A549 (cell line): ENCODE measurements at regions not wholly inside any gene's neighbourhood (a gene's known extent, or its start where the extent isn't known, plus 50 kb on each side); places are given as distances from the start of the nearest gene placed in this dataset.

ENCODE experiments used
- ATAC-seq, 2 experiments: fragments of 200-7000 bp in 1 of 2; fragments of >200 bp in 1 of 2; cut with Nextera tagmentation in 1 of 2; cut with Tn5 transposase in 1 of 2; 3 replicates each; pipeline versions ENCODE4 v1.8.0 to v1.9.1; 2018 to 2020; ENCODE audit warnings: mild to moderate bottlenecking in 1 of 2, moderate library complexity in 1 of 2
- CTCF ChIA-PET: fragments of 300-600 bp; sonication (Branson Sonifier 250); formaldehyde crosslinking; extraction: SDS; loops from one replicate; lab custom pipeline; 2021; ENCODE audit warnings: antibody characterized with exemption, inconsistent platforms; lab: Yijun Ruan, JAX
- POLR2A ChIA-PET: fragments of 350-600 bp; formaldehyde crosslinking; extraction: SDS; loops from one replicate; lab custom pipeline; 2021; ENCODE audit warnings: antibody characterized with exemption, inconsistent platforms; lab: Yijun Ruan, JAX
- DNase-seq, 2 experiments: peaks; one replicate each; pipeline versions ENCODE4 v3.0.0 to v3.0.0-alpha.2; 2011 to 2016; ENCODE audit warnings: low read depth in 1 of 2, low spot score in 1 of 2
- FAIRE-seq: peaks from 2 replicates; lab custom pipeline; 2011; peaks lifted over from hg19 to GRCh38; lab: Jason Lieb, UNC
- H3K27ac ChIP-seq, 2 experiments: fragments of >200 bp; sonication (Bioruptor Twin); formaldehyde crosslinking; 3 replicates each; pipeline ENCODE4 v1.5.1; 2016 to 2017
- H3K4me1 ChIP-seq: fragments of >200 bp; sonication (Bioruptor Twin); formaldehyde crosslinking; 3 replicates; pipeline ENCODE4 v1.6.1; 2016
- H3K4me2 ChIP-seq: fragments of >200 bp; sonication (Bioruptor Twin); formaldehyde crosslinking; 3 replicates; pipeline ENCODE4 v1.6.1; 2016
- H3K4me3 ChIP-seq: fragments of >200 bp; sonication (Bioruptor Twin); formaldehyde crosslinking; 3 replicates; pipeline ENCODE4 v1.5.1; 2016
- H3K9me3 ChIP-seq: fragments of >200 bp; sonication (Bioruptor Twin); formaldehyde crosslinking; 3 replicates; pipeline ENCODE4 v1.6.1; 2016
- CHD4 ChIP-seq: fragments of 200-600 bp; sonication (generic); IDR thresholded peaks from 2 replicates; pipeline ENCODE4 v1.6.1; 2016; ENCODE audit warnings: antibody characterized with exemption, mild to moderate bottlenecking, borderline replicate concordance
- EHMT2 ChIP-seq: fragments of 200-600 bp; sonication (generic); IDR thresholded peaks from 2 replicates; pipeline ENCODE4 v1.6.1; 2016; ENCODE audit warnings: antibody characterized with exemption, low read depth, mild to moderate bottlenecking, moderate library complexity
- HOXB13 ChIP-seq: fragments of 250-450 bp; sonication (Bioruptor Pico); IDR thresholded peaks from 2 replicates; pipeline ENCODE4 v1.5.0; 2020; ENCODE audit warnings: low read depth, mild to moderate bottlenecking, moderate library complexity
- JUNB ChIP-seq: fragments of >200 bp; sonication (Bioruptor Twin); formaldehyde crosslinking; IDR thresholded peaks from 2 replicates; pipeline ENCODE4 v1.6.1; 2016
- MAZ ChIP-seq: fragments of 150-350 bp; IDR thresholded peaks from 2 replicates; pipeline ENCODE4 v1.6.1; 2014; ENCODE audit warnings: antibody characterized with exemption, low read depth, low read length, borderline replicate concordance
- NFE2L2 ChIP-seq: fragments of 150-350 bp; conservative IDR thresholded peaks from 2 replicates; pipeline ENCODE4 v1.6.1; 2014; ENCODE audit warnings: low read length
- NPAS2 ChIP-seq: fragments of 250-450 bp; sonication (Bioruptor Pico); IDR thresholded peaks from 2 replicates; pipeline ENCODE4 v1.8.0; 2022; ENCODE audit warnings: mild to moderate bottlenecking, moderate library complexity, borderline replicate concordance
- NR3C1 ChIP-seq: fragments of >200 bp; sonication (Bioruptor Twin); formaldehyde crosslinking; IDR thresholded peaks from 3 replicates; pipeline ENCODE4 v1.6.1; 2017
- RAD21 ChIP-seq, 2 experiments: fragments of >200 bp in 1 of 2; sonication (Bioruptor Twin) in 1 of 2; formaldehyde crosslinking in 1 of 2; IDR thresholded peaks in 1 of 2; conservative IDR thresholded peaks in 1 of 2; 2 replicates in 1 of 2; 3 replicates in 1 of 2; pipeline ENCODE4 v1.6.1; 2012 to 2018; ENCODE audit warnings: inconsistent platforms in 1 of 2
- RARB ChIP-seq: fragments of 250-450 bp; sonication (Bioruptor Pico); IDR thresholded peaks from 2 replicates; pipeline ENCODE4 v1.8.0; 2021; ENCODE audit warnings: mild to moderate bottlenecking, moderate library complexity
- RFX5 ChIP-seq: fragments of 450-650 bp; IDR thresholded peaks from 2 replicates; pipeline ENCODE4 v1.7.1; 2014; ENCODE audit warnings: antibody characterized with exemption, mild to moderate bottlenecking, moderate library complexity
- TFCP2L1 ChIP-seq: fragments of 250-450 bp; sonication (Bioruptor Pico); IDR thresholded peaks from 2 replicates; pipeline ENCODE4 v1.5.0; 2021; ENCODE audit warnings: mild to moderate bottlenecking
- ZC3H11A ChIP-seq: fragments of 450-650 bp; IDR thresholded peaks from 2 replicates; pipeline ENCODE4 v1.6.1; 2014; ENCODE audit warnings: antibody characterized with exemption, mild to moderate bottlenecking
- ZFP36 ChIP-seq: fragments of 450-650 bp; IDR thresholded peaks from 2 replicates; pipeline ENCODE4 v1.6.1; 2014; ENCODE audit warnings: borderline replicate concordance; ENCODE audit not compliant: partially characterized antibody
- WGBS: methylation state at CpG from one replicate; pipeline ENCODE4 v1.1.6; 2017; ENCODE audit errors: missing lambda C conversion rate; 5-methylcytosine and 5-hydroxymethylcytosine counted together
- TF ChIP-seq, protein P1 (sequence below): fragments of 150-350 bp; IDR thresholded peaks from 2 replicates; pipeline ENCODE4 v1.6.1; 2014; ENCODE audit warnings: low read depth, mild to moderate bottlenecking, low read length
- TF ChIP-seq, protein P2 (sequence below): IDR thresholded peaks from 2 replicates; pipeline ENCODE4 v1.6.1; 2012
- TF ChIP-seq, protein P3 (sequence below): fragments of 250-450 bp; sonication (Bioruptor Pico); IDR thresholded peaks from 2 replicates; pipeline ENCODE4 v1.5.0; 2020; ENCODE audit warnings: low read depth, mild to moderate bottlenecking, moderate library complexity
- TF ChIP-seq, protein P4 (sequence below): fragments of >200 bp; sonication (Bioruptor Twin); formaldehyde crosslinking; IDR thresholded peaks from 3 replicates; pipeline ENCODE4 v1.6.1; 2016
- TF ChIP-seq, protein P5 (sequence below): fragments of >200 bp; sonication (Bioruptor Twin); formaldehyde crosslinking; IDR thresholded peaks from 3 replicates; pipeline ENCODE4 v1.5.1; 2016
- TF ChIP-seq, protein P6 (sequence below): fragments of 450-650 bp; IDR thresholded peaks from 2 replicates; pipeline ENCODE4 v1.6.1; 2014; ENCODE audit warnings: antibody characterized with exemption

DNA sequence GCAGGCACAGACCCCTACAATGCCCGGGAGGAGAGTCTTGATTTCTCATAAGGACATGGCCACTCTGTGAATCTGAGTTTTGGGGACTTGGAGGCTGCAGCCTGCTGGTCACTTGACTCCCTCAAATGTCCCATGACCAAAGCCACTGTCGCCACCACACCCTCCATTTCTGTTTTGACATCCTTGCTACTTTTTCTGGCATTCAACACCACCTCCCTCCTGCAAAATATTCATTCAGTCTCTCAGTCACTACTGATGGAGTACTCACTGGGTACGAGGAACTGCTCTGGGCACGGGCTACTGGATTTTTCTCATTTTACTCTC is 208.6 kb upstream of the HAAO start:
- DNase-seq = no peak
- WGBS = 85% methylated on average over 4 of the region's 4 CpGs
- Histone ChIP-seq H3K4me2 (no peak overlapping the region), H3K4me1 (peaks cover 24% of the 10 kb centered on the region), H3K9me3 (peaks cover under 1% of the 10 kb centered on the region; the same call in 1 of the 3 replicates), H3K27ac (no peak overlapping the region; a peak in 1 of 6 replicates), H3K4me3 (no peak overlapping the region)
- POLR2A ChIA-PET = no interaction called here
- FAIRE-seq = no peak
- CTCF ChIA-PET = interaction anchor here (0.6 to 4.0 kb wide), 5 partner anchors 12 to 579 kb away, joined by 3 to 12 read pairs (median 11); no protein-coding TSS in a partner anchor
- no peak for ATAC-seq
- no peak for TF ChIP-seq NR3C1
- no peak for TF ChIP-seq EHMT2
- no peak for TF ChIP-seq CHD4
- TF ChIP-seq, protein P1, sequence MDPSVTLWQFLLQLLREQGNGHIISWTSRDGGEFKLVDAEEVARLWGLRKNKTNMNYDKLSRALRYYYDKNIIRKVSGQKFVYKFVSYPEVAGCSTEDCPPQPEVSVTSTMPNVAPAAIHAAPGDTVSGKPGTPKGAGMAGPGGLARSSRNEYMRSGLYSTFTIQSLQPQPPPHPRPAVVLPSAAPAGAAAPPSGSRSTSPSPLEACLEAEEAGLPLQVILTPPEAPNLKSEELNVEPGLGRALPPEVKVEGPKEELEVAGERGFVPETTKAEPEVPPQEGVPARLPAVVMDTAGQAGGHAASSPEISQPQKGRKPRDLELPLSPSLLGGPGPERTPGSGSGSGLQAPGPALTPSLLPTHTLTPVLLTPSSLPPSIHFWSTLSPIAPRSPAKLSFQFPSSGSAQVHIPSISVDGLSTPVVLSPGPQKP = no peak
- TF ChIP-seq ZFP36 = no peak
- TF ChIP-seq, protein P2, sequence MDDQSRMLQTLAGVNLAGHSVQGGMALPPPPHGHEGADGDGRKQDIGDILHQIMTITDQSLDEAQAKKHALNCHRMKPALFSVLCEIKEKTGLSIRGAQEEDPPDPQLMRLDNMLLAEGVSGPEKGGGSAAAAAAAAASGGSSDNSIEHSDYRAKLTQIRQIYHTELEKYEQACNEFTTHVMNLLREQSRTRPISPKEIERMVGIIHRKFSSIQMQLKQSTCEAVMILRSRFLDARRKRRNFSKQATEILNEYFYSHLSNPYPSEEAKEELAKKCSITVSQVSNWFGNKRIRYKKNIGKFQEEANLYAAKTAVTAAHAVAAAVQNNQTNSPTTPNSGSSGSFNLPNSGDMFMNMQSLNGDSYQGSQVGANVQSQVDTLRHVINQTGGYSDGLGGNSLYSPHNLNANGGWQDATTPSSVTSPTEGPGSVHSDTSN = no peak
- no peak for TF ChIP-seq NPAS2 (CRISPR knock-in tag)
- TF ChIP-seq, protein P3, sequence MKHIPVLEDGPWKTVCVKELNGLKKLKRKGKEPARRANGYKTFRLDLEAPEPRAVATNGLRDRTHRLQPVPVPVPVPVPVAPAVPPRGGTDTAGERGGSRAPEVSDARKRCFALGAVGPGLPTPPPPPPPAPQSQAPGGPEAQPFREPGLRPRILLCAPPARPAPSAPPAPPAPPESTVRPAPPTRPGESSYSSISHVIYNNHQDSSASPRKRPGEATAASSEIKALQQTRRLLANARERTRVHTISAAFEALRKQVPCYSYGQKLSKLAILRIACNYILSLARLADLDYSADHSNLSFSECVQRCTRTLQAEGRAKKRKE = no peak
- no peak for TF ChIP-seq NFE2L2
- TF ChIP-seq, protein P4, sequence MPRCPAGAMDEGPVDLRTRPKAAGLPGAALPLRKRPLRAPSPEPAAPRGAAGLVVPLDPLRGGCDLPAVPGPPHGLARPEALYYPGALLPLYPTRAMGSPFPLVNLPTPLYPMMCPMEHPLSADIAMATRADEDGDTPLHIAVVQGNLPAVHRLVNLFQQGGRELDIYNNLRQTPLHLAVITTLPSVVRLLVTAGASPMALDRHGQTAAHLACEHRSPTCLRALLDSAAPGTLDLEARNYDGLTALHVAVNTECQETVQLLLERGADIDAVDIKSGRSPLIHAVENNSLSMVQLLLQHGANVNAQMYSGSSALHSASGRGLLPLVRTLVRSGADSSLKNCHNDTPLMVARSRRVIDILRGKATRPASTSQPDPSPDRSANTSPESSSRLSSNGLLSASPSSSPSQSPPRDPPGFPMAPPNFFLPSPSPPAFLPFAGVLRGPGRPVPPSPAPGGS = no peak
- TF ChIP-seq ZC3H11A = no peak
- TF ChIP-seq HOXB13 (CRISPR knock-in tag) = no peak
- TF ChIP-seq MAZ = no peak
- TF ChIP-seq TFCP2L1 (CRISPR knock-in tag) = no peak
- no peak for TF ChIP-seq RARB (CRISPR knock-in tag)
- TF ChIP-seq, protein P5, sequence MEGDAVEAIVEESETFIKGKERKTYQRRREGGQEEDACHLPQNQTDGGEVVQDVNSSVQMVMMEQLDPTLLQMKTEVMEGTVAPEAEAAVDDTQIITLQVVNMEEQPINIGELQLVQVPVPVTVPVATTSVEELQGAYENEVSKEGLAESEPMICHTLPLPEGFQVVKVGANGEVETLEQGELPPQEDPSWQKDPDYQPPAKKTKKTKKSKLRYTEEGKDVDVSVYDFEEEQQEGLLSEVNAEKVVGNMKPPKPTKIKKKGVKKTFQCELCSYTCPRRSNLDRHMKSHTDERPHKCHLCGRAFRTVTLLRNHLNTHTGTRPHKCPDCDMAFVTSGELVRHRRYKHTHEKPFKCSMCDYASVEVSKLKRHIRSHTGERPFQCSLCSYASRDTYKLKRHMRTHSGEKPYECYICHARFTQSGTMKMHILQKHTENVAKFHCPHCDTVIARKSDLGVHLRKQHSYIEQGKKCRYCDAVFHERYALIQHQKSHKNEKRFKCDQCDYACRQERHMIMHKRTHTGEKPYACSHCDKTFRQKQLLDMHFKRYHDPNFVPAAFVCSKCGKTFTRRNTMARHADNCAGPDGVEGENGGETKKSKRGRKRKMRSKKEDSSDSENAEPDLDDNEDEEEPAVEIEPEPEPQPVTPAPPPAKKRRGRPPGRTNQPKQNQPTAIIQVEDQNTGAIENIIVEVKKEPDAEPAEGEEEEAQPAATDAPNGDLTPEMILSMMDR = no peak
- no peak for TF ChIP-seq JUNB
- no peak for TF ChIP-seq RFX5
- TF ChIP-seq RAD21 (conservative IDR thresholded peaks at IDR 0.05 in 1 of 2, IDR thresholded peaks at IDR 0.05 in 1 of 2) = no peak
- TF ChIP-seq, protein P6, sequence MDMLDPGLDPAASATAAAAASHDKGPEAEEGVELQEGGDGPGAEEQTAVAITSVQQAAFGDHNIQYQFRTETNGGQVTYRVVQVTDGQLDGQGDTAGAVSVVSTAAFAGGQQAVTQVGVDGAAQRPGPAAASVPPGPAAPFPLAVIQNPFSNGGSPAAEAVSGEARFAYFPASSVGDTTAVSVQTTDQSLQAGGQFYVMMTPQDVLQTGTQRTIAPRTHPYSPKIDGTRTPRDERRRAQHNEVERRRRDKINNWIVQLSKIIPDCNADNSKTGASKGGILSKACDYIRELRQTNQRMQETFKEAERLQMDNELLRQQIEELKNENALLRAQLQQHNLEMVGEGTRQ = no peak
